NCI-H524 (cell line): ENCODE measurements at regions not wholly inside any gene's neighbourhood (a gene's known extent, or its start where the extent isn't known, plus 50 kb on each side); places are given as distances from the start of the nearest gene placed in this dataset.
A peak's percentile ranks its signal among the peaks of the same experiment; 100 is the strongest.
"Not testable (repeated sequence)": the region's sequence is repeated elsewhere in the genome, so short reads cannot be mapped to it uniquely, and the experiment has no call there.

Experiments
- DNase-seq, 2 experiments: peaks; one replicate each; lab custom pipeline; 2025; lab: John Stamatoyannopoulos, UW

- no peak for DNase-seq
These were observed 282.9 kb upstream of the ATXN7L3B start for GRCh38 chr12:74254784-74255183.

DNA sequence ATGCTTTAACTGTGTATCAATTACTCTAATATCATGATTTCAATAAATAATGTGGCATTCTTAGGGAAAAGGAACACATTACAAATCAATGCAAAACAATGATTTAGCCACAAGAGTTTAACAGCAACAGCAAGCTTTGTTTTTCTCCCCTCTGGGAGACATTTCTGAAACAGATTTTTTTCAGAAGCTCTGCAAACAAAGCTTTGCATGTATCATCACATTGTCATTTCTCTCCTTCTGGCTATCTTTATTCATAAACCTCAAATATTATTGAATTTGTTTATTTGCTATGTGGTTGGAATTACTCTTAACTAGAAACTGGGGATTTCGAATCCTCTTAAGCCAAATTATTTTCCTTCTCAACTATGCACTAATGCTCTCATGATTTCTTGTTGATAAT is 278.4 kb upstream of the ATXN7L3B start:
- DNase-seq = no peak

DNA sequence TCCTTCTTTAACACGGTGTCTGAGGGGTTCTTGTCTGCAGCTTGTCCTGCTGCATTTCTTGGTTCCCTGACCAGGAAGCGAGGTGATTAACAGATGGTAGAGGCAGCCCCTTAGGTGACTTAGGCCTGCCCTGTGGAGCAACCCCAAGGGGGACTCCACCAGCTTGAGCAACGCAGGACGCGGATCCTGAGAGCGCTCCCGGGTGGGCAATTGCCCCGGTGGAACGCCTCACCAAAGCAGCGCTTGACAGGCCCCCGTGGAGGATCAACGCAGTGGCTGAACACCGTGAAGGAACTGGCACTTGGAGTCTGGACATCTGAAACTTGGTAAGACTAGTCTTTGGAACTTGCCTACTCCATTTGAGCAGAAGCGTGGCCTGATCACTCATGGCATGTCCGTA is 272.9 kb upstream of the ATXN7L3B start:
- DNase-seq = no peak

- DNase-seq = not testable (repeated sequence)
These were observed 268.3 kb upstream of the ATXN7L3B start for GRCh38 chr12:74269355-74269754.

DNA sequence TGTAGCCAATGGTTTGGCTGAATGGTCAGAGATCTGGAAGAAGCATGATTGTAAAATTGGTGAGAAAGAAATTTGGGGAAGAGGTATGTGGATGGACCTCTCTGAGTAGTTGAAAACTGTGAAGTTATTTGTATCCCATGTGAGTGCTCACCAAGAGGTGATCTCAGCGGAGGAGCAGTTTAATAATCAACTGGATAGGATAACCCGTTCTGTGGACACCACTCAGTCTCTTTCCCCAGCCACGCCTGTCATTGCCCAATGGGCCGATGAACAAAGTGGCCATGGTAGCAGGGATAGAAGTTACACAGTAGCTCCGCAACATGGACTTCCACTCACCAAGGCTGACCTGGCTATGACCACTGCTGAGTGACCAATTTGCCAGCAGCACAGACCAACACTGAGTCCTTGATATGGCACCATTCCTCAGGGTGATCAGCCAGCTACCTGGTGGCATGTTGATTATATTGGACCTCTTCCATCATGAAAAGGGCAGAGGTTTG is 257.4 kb upstream of the ATXN7L3B start:
- DNase-seq = no peak

- not testable (repeated sequence) for DNase-seq
These were observed 256.0 kb upstream of the ATXN7L3B start for GRCh38 chr12:74281401-74282180.

GRCh38 chr12:74283646-74284045 is 254.0 kb upstream of the ATXN7L3B start:
- no peak for DNase-seq

- DNase-seq = no peak
These were observed 251.9 kb upstream of the ATXN7L3B start for GRCh38 chr12:74285773-74286172.

DNA sequence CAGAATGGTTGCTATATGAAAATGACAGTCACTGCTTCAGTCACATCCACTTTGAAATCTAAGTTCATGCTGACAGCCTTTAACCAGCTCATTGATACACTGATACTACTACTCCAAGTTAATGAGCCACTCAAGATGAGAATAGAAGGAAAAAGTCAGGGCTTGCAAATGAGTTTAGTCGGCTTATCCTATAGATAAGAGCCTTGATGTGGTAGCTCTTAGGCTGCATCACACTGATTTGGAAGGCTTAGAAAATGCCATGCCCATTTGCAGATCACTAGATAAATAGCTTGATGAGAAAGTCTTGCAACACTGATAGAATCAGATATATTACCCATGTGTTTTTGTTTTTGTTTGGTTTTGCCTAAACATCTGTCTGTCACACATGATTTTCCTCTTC is 251.4 kb upstream of the ATXN7L3B start:
- peak; percentile 2 to 76 for DNase-seq

DNA sequence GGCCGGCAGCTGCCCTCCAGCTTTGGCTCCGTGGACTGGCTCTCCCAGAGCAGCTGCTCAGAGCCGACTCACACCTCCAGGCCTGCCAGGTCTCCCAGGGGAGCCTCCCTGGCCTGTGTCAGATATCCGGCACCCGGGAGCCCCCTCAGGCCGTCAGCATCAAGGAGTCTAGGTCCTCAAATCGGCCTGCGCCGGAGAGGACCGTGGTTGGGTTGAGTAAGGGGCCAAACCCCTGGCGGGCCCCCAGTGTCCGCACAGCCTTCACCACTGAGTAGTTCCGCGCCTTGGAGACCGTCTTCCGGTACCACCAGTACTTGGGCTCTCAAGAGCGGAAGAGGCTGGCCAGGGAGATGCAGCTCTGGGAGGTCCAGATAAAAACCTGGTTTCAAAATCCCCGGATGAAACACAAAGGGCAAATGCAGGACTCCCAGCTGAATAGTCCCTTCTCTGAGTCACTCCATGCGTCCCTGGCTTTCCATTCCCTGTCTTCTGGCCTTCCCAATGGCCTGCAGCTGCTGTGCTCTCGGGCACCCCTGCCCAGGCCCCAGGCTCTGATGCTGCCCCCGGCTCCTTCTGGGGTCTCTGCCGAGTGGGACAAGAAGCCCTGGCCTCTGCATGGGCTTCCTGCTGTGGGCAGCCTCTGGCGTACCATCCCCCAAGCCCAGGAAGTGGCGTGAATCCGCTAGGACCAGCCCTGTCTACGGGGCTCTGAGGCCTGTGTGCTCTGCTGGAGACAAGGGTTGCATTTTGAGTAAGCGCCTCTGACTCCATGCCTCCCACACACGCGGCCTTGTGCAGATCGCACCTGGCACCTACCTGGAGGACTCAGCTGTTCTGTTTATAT is 245.1 kb upstream of the ATXN7L3B start:
- DNase-seq = no peak

DNA sequence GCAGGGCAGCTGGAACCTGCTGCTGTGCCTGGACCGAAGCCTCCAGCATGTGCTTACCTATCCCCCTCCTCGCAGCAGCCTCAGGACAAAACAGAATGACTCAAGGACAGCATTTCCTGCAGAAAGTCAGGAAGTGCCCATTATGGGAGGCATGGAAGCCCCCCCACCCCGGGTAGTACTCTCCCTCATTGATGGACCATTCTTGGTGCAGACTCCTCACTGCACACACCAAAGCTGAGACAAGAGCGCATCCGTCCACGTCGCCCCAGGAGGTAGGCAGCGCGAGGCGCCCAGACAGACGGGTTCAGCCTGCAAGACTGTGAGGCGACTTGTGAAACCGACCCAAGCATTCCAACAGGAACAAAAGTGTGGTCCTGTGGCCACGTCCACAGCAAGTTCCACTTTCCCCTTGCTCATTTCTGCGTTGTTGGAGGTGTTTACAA is 243.9 kb upstream of the ATXN7L3B start:
- no peak for DNase-seq

GRCh38 chr12:74317078-74317601 is 220.5 kb upstream of the ATXN7L3B start:
- peak; percentile 23 to 76 for DNase-seq

- DNase-seq = no peak
These were observed 219.9 kb upstream of the ATXN7L3B start for GRCh38 chr12:74317741-74318140.

- peak; percentile 15 to 59 for DNase-seq
These were observed 217.7 kb upstream of the ATXN7L3B start for GRCh38 chr12:74319886-74320285.

DNA sequence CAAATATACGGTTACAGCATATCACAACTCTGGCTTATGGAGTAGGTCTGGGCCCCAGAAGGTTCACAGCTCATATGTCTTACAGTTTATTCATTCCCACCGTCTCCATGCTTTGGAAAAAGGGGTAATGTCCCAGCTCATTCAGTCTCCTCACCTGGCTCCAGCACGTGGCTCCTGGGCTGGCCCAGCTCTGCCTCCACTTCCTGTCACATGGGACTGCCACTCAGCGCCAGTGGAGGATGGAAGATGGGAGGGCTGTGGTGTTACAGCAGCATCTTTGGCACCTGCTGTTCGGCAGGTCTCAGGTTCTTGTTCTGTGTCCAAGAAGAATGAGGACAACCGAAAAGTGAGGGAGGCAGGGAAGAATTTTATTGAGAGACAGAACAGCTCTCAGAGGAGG is 216.3 kb upstream of the ATXN7L3B start:
- no peak for DNase-seq

DNA sequence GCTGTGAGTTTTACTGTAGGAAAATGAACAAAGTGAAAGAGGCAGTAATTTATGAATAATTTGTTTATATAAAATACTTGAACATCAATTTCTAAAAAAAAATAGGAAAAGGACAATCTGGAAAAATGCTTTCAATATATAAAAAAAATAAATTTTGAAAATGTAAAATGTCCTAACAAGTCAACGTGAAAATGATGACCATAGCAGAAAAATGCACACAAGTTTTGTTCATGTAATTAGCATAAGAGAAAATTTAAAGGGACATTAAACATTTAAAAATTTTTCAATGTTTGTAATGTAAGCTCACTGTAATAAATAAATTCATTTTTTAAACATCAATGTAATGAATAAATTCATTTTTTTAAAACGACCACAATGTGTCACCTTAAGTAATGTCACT is 214.8 kb upstream of the ATXN7L3B start:
- no peak for DNase-seq

GRCh38 chr12:74328623-74329022 is 209.0 kb upstream of the ATXN7L3B start:
- no peak for DNase-seq

DNA sequence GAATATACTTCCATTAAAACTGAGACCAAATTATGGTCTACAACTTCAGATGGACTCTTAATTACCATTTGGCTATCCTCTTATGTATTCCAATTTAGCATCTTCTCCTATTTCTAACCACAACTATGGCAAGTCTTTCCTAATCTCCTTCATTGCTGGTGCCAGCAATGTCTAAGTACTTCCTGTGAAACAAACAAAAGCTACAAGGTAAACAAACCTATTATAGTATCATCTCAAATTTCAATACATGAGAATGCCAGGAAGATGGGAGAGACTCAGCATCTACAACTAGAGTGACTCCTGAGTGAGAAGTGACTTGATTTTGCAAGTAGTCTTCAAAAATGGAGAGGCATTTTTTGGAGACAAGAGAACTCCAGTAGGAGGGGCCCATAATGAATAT is 202.9 kb upstream of the ATXN7L3B start:
- no peak for DNase-seq

DNA sequence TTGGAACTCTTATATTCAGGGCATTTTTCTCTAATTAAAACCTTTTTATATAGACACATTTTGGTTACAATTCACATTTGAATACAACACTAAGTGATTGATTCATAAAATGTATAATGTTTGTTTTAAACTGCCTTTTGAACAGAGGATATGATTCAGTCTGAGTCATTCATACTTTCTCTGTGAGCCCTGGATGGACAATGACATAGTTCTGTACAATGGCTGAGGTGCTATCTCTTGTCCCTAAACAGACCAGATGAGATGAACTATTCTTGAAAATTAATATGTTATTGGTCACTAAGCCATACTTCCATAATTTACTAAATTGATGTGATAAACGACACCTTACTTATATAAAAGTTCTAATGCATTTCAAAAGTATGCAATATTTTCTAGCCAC is 199.7 kb upstream of the ATXN7L3B start:
- DNase-seq = no peak

DNA sequence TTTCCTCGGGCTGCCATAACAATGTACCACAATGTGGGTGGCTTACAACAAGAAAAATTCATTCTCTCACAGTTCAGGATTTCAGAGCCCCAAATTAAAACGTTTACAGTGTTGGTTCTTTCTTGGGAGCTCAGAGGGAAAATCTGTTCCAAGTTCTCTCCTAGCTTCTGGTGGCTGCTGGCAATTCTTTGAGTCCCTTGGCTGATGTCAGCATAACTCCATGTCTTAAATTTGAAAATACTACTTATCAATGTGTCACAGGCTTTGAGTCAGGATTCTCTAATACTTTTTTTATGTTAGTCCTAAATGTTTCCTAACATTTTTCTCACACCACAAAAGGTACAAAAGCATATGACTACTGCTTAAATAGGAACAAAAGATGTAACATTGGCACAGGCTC is 198.4 kb upstream of the ATXN7L3B start:
- DNase-seq = no peak

GRCh38 chr12:74349925-74350324 is 187.7 kb upstream of the ATXN7L3B start:
- DNase-seq = no peak

DNA sequence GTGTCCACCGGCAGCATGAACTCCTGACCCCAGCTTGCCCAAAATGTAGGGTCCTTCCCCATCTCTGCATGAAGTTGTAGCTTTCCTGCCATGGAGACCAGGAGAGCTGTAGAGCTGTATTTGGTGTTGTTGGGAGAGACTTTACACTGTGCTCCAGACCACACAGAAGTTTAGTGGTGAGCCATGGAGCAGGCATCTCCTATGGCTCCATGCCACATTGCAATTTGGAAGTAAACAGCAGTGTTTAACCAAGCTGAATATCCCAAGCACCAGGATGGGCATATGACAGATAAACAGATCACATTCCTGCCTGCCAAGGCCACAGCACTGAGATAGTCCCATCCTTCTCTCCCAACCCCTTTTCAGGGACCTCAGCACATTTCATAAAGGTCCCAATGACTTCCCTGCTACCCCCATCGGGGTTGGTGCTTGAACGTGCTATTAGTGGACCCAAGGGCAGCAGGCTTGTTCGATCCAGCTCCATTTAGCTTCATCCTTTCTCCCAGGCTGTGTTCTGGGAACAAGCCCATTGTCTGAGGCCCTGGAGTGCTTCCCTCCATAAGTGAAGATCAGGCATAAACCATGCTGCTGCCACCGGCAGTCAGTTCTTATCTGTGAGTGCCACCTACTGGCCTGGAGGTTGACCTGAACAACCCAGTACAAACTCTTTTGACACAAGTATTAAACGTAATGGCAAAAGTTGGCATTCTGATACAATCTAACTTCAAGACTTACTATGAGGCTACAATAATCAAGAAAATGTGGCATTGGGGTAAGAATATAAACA is 172.3 kb upstream of the ATXN7L3B start:
- DNase-seq = peak; percentile 32 to 75
